ENCODE measurements at regions not wholly inside any gene's neighbourhood (a gene's known extent, or its start where the extent isn't known, plus 50 kb on each side); places are given as distances from the start of the nearest gene placed in this dataset.

- no peak for DNase-seq (ENCODE audit: low read depth in 2 of 2, low spot score in 1 of 2)
Observed at GRCh38 chr17:72439893-72440502, 319.2 kb downstream of the SOX9 start.

- DNase-seq (ENCODE audit: low read depth in 2 of 2, low spot score in 1 of 2): no peak
Observed at GRCh38 chr17:72440961-72441360, 320.1 kb downstream of the SOX9 start.

- no peak for DNase-seq (ENCODE audit: low read depth in 2 of 2, low spot score in 1 of 2)
Observed at GRCh38 chr17:72441909-72442308, 321.1 kb downstream of the SOX9 start.

GRCh38 chr17:72444517-72445054 is 323.8 kb downstream of the SOX9 start:
- DNase-seq (ENCODE audit: low read depth in 2 of 2, low spot score in 1 of 2): no peak

GRCh38 chr17:72445055-72445991 is 324.5 kb downstream of the SOX9 start:
- no peak for DNase-seq (ENCODE audit: low read depth in 2 of 2, low spot score in 1 of 2)

- DNase-seq (ENCODE audit: low read depth in 2 of 2, low spot score in 1 of 2): no peak
Observed at GRCh38 chr17:72446118-72446517, 325.3 kb downstream of the SOX9 start.

- DNase-seq (ENCODE audit: low read depth in 2 of 2, low spot score in 1 of 2): no peak
Observed at GRCh38 chr17:72446525-72447250, 325.9 kb downstream of the SOX9 start.

GRCh38 chr17:72447251-72447640 is 326.4 kb downstream of the SOX9 start:
- no peak for DNase-seq (ENCODE audit: low read depth in 2 of 2, low spot score in 1 of 2)

- no peak for DNase-seq (ENCODE audit: low read depth in 2 of 2, low spot score in 1 of 2)
Observed at GRCh38 chr17:72448019-72448418, 327.2 kb downstream of the SOX9 start.

GRCh38 chr17:72452286-72453173 is 331.7 kb downstream of the SOX9 start:
- no peak for DNase-seq (ENCODE audit: low read depth in 2 of 2, low spot score in 1 of 2)

- DNase-seq (ENCODE audit: low read depth in 2 of 2, low spot score in 1 of 2): no peak
Observed at GRCh38 chr17:72454342-72454741, 333.5 kb downstream of the SOX9 start.

GRCh38 chr17:72455562-72455961 is 334.7 kb downstream of the SOX9 start:
- no peak for DNase-seq (ENCODE audit: low read depth in 2 of 2, low spot score in 1 of 2)

- no peak for DNase-seq (ENCODE audit: low read depth in 2 of 2, low spot score in 1 of 2)
Observed at GRCh38 chr17:72456075-72456474, 335.3 kb downstream of the SOX9 start.

- no peak for DNase-seq (ENCODE audit: low read depth in 2 of 2, low spot score in 1 of 2)
Observed at GRCh38 chr17:72457712-72458111, 336.9 kb downstream of the SOX9 start.

- no peak for DNase-seq (ENCODE audit: low read depth in 2 of 2, low spot score in 1 of 2)
Observed at GRCh38 chr17:72458301-72458700, 337.5 kb downstream of the SOX9 start.

GRCh38 chr17:72460711-72461110 is 339.9 kb downstream of the SOX9 start:
- DNase-seq (ENCODE audit: low read depth in 2 of 2, low spot score in 1 of 2): no peak

- DNase-seq (ENCODE audit: low read depth in 2 of 2, low spot score in 1 of 2): no peak
Observed at GRCh38 chr17:72461757-72462156, 340.9 kb downstream of the SOX9 start.

GRCh38 chr17:72462407-72462806 is 341.6 kb downstream of the SOX9 start:
- DNase-seq (ENCODE audit: low read depth in 2 of 2, low spot score in 1 of 2): no peak

- DNase-seq (ENCODE audit: low read depth in 2 of 2, low spot score in 1 of 2): no peak
Observed at GRCh38 chr17:72462814-72463213, 342.0 kb downstream of the SOX9 start.

GRCh38 chr17:72463287-72464102 is 342.7 kb downstream of the SOX9 start:
- DNase-seq (ENCODE audit: low read depth in 2 of 2, low spot score in 1 of 2): no peak
